DND-41 (cell line): ENCODE measurements at regions not wholly inside any gene's neighbourhood (a gene's known extent, or its start where the extent isn't known, plus 50 kb on each side); places are given as distances from the start of the nearest gene placed in this dataset.

Experiments used
- ATAC-seq: fragments of 200-7000 bp; cut with Tn5 transposase; 3 replicates; pipeline ENCODE4 v1.9.1; 2021; ENCODE audit warnings: low read depth; ENCODE audit not compliant: insufficient read depth
- DNase-seq: peaks from one replicate; pipeline ENCODE4 v3.0.0-alpha.2; 2020
- H2AFZ ChIP-seq: 2 replicates; pipeline ENCODE4 v1.6.0; 2012; ENCODE audit warnings: low read depth, low read length
- H3K27ac ChIP-seq: 2 replicates; pipeline ENCODE4 v1.5.1; 2012; ENCODE audit warnings: low read length, inconsistent platforms
- H3K27me3 ChIP-seq: fragments of 200-600 bp; sonication (generic); 2 replicates; pipeline ENCODE4 v1.6.0; 2012; ENCODE audit warnings: low read length, mild to moderate bottlenecking, inconsistent platforms; ENCODE audit not compliant: insufficient read depth, poor library complexity
- H3K36me3 ChIP-seq: 2 replicates; pipeline ENCODE4 v1.5.1; 2012; ENCODE audit warnings: low read length, inconsistent platforms; ENCODE audit not compliant: insufficient read depth
- H3K4me1 ChIP-seq: 2 replicates; pipeline ENCODE4 v1.5.1; 2012; ENCODE audit warnings: mild to moderate bottlenecking, low read length; ENCODE audit not compliant: insufficient read depth
- H3K4me2 ChIP-seq: 2 replicates; pipeline ENCODE4 v1.6.0; 2012; ENCODE audit warnings: mild to moderate bottlenecking, moderate library complexity, low read length, inconsistent platforms; ENCODE audit not compliant: insufficient read depth
- H3K4me3 ChIP-seq, 2 experiments: fragments of 200-600 bp in 1 of 2; shearing (Covaris generic) in 1 of 2; 2 replicates each; pipeline ENCODE4 v1.5.1; 2012 to 2016; ENCODE audit warnings: inconsistent platforms in 2 of 2, low read length in 2 of 2, mild to moderate bottlenecking in 2 of 2, low read depth in 1 of 2, moderate library complexity in 1 of 2
- H3K79me2 ChIP-seq: 2 replicates; pipeline ENCODE4 v1.6.0; 2012; ENCODE audit warnings: low read length, inconsistent platforms; ENCODE audit not compliant: insufficient read depth
- H3K9ac ChIP-seq: 2 replicates; pipeline ENCODE4 v1.6.0; 2012; ENCODE audit warnings: low read depth, mild to moderate bottlenecking, inconsistent platforms, low read length, moderate library complexity
- H3K9me3 ChIP-seq: 2 replicates; pipeline ENCODE4 v1.5.1; 2012; ENCODE audit warnings: low read length, moderate library complexity, mild to moderate bottlenecking, inconsistent platforms; ENCODE audit not compliant: insufficient read depth, severe bottlenecking
- H4K20me1 ChIP-seq: 2 replicates; pipeline ENCODE4 v1.6.0; 2012; ENCODE audit warnings: low read length; ENCODE audit not compliant: insufficient read depth
- CTCF ChIP-seq: IDR thresholded peaks from 2 replicates; pipeline ENCODE4 v1.5.1; 2012; ENCODE audit warnings: borderline replicate concordance, low read length, moderate library complexity, mild to moderate bottlenecking; ENCODE audit not compliant: poor library complexity, severe bottlenecking; ENCODE audit errors: extremely low read depth
- EZH2 ChIP-seq: IDR thresholded peaks from 3 replicates; pipeline ENCODE4 v1.6.1; 2012; ENCODE audit warnings: borderline replicate concordance, low read depth, mild to moderate bottlenecking, moderate library complexity, low read length, inconsistent platforms; ENCODE audit not compliant: severe bottlenecking

GRCh38 chr10:83037653-83038052 is 1101.7 kb upstream of the GHITM start:
- H3K9me3 ChIP-seq: no peaks in the 10 kb centered on the region
- no peaks in the 10 kb centered on the region for H3K79me2 ChIP-seq
- TF ChIP-seq EZH2 (no peak), CTCF (no peak)
- ATAC-seq (no peak), DNase-seq (no peak)
- H3K4me3 ChIP-seq: no peak overlapping the region
- H4K20me1 ChIP-seq: no peaks in the 10 kb centered on the region
- H3K27me3 ChIP-seq: no peaks in the 10 kb centered on the region
- no peak overlapping the region for H2AFZ ChIP-seq
- no peak overlapping the region for H3K9ac ChIP-seq
- no peak overlapping the region for H3K4me2 ChIP-seq
- H3K36me3 ChIP-seq: no peaks in the 10 kb centered on the region
- no peaks in the 10 kb centered on the region for H3K4me1 ChIP-seq
- H3K27ac ChIP-seq: no peak overlapping the region

- H4K20me1 ChIP-seq: no peaks in the 10 kb centered on the region
- ATAC-seq (no peak), DNase-seq (no peak)
- no peaks in the 10 kb centered on the region for H3K4me1 ChIP-seq
- no peak overlapping the region for H2AFZ ChIP-seq
- no peaks in the 10 kb centered on the region for H3K36me3 ChIP-seq
- TF ChIP-seq EZH2 (no peak), CTCF (no peak)
- H3K79me2 ChIP-seq: no peaks in the 10 kb centered on the region
- no peaks in the 10 kb centered on the region for H3K9me3 ChIP-seq
- no peak overlapping the region for H3K27ac ChIP-seq
- no peak overlapping the region for H3K9ac ChIP-seq
- no peak overlapping the region for H3K4me3 ChIP-seq
- no peaks in the 10 kb centered on the region for H3K27me3 ChIP-seq
- no peak overlapping the region for H3K4me2 ChIP-seq
Measured at GRCh38 chr10:83038631-83039030, 1100.7 kb upstream of the GHITM start.

- no peak overlapping the region for H3K9ac ChIP-seq
- no peak overlapping the region for H2AFZ ChIP-seq
- no peaks in the 10 kb centered on the region for H3K79me2 ChIP-seq
- no peak overlapping the region for H3K4me2 ChIP-seq
- DNase-seq (no peak), ATAC-seq (no peak)
- H3K9me3 ChIP-seq: no peaks in the 10 kb centered on the region
- H3K27me3 ChIP-seq: no peaks in the 10 kb centered on the region
- no peak overlapping the region for H3K27ac ChIP-seq
- no peaks in the 10 kb centered on the region for H4K20me1 ChIP-seq
- no peak for TF ChIP-seq CTCF
- TF ChIP-seq EZH2: no peak
- no peaks in the 10 kb centered on the region for H3K36me3 ChIP-seq
- H3K4me1 ChIP-seq: no peaks in the 10 kb centered on the region
- no peak overlapping the region for H3K4me3 ChIP-seq
Measured at GRCh38 chr10:83045731-83046130, 1093.6 kb upstream of the GHITM start.

DNA sequence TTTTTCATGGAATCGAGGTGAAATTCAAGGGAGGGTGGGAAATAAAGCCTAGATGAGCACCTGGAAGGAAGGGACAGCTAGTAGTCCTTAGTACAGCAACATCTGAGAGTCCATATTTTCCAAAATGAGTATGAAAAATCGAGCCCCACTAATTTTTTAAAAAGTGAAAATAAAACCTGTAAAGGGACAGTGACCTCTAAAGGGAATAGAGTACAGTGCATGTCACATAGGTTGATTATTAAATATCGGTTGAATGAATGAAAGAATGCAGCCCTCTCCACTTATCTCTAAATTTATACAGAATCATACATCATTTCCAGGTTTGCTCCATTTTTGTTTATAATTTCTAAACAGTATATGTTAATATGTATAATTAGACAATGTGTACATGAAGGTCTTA is 1088.5 kb upstream of the GHITM start:
- no peak for DNase-seq
- Histone ChIP-seq H3K27ac (no peak overlapping the region), H3K36me3 (no peaks in the 10 kb centered on the region), H3K4me1 (no peaks in the 10 kb centered on the region), H3K4me2 (no peak overlapping the region), H4K20me1 (no peaks in the 10 kb centered on the region), H3K79me2 (no peaks in the 10 kb centered on the region), H3K4me3 (no peak overlapping the region), H3K9me3 (no peaks in the 10 kb centered on the region), H2AFZ (no peak overlapping the region), H3K27me3 (no peaks in the 10 kb centered on the region), H3K9ac (no peak overlapping the region)
- ATAC-seq: no peak
- TF ChIP-seq CTCF: no peak
- no peak for TF ChIP-seq EZH2
